HG02870 (cell line): ENCODE measurements at regions not wholly inside any gene's neighbourhood (a gene's known extent, or its start where the extent isn't known, plus 50 kb on each side); places are given as distances from the start of the nearest gene placed in this dataset.

Source experiments
- ATAC-seq: cut with Tn5 transposase; IDR thresholded peaks from one replicate; pipeline ENCODE4 v1.9.1; 2021; ENCODE audit warnings: mild to moderate bottlenecking, moderate library complexity; ENCODE audit not compliant: unreplicated experiment

DNA sequence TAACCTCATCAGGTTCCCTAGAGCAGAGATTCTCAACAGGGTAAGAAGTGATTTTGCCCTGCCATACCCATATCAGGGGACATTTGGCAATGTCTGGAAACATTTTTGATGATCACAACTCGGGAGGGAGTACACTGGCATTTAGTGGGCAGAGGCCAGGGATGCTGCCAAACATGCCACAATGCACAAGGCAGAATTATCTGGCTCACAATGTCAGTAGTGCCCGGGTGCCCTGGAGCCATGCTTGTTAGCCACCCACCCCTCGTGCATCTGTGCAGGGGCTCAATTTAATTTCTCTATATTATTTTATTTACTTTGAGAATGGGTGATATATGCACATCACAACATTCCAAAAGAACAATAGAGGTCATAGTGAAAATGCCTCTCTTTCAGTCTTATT is 82.0 kb upstream of the DHX15 start:
- no peak for ATAC-seq

- ATAC-seq = no peak
Measured at GRCh38 chr4:24666816-24667477, 82.6 kb upstream of the DHX15 start.

- no peak for ATAC-seq
Measured at GRCh38 chr4:24668956-24669355, 84.6 kb upstream of the DHX15 start.

- ATAC-seq = no peak
Measured at GRCh38 chr4:24669751-24670150, 85.4 kb upstream of the DHX15 start.

DNA sequence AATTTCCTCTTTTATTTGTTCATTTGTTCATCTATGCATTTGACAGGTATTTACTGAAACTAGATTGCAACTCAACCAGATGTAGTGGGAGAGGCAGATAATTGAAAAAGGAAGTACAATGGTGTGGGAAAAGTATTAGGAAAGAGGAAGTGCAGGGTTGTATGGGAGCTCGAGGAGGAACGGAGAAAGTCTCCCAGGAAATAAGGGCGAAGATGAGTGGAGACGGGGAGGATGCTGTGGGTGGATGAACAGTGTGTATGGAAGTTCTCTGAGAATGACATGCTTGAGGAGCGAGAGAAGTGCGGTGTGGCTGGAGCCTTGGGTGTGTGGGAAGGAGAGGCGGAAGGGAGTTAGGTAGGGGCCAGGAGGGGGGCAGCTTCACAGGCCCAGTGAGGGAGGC is 87.5 kb upstream of the DHX15 start:
- no peak for ATAC-seq

DNA sequence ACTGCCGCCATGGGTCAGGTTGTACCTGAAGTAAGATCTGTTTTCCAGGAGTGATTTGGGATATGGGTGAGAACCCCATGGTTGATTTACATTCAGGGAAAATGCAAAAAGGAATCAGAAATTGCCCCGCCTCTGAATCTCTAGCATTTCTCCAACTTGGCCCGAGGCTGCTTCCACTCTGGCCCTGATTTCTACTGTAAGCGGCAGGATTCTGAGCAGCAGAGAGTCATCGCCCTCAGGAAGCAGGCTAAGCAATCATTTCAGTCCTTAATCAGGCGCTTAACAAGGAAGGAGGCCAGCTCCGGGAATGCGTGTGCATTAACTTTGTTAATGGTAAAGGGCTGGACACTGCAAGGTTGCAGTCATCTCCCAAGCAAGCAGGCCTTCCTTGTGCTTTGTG is 88.5 kb upstream of the DHX15 start:
- ATAC-seq = no peak

- no peak for ATAC-seq
Measured at GRCh38 chr4:24674279-24674678, 89.9 kb upstream of the DHX15 start.

- ATAC-seq = no peak
Measured at GRCh38 chr4:24675721-24676389, 91.5 kb upstream of the DHX15 start.

GRCh38 chr4:24677909-24678308 is 93.6 kb upstream of the DHX15 start:
- ATAC-seq = no peak

DNA sequence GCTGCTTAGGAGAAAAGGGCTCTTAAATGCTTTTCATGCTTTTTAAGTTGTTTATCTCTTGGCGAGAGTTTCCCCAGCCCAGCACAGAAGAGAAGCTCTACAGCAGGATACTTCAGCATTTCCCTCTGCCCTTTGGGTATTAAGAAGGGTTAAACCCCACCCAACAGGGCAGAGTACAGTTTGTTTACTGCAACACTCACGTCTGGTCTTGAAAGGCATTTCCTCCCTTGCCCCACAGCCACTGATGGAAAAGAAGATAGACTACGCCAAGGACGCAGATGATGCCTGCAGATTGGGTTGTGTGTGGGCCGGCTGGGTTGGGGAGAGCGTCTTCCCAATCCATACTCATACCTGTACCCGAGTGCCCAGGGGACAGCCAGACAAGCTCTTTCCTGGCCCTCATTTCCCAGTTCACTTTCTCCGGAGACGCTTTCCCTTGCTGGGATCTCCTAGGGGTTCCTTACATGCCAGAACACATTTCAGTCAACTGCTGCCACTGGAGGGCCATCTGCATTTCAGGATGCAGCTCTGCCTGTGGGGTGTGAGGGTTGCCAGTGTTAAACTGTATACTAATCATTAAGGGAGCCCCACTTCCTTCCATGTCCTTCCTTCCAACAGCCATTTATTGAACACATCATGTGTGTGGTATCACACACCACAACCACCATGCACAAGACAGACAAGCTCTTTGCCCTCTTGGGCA is 96.5 kb upstream of the DHX15 start:
- ATAC-seq = no peak

GRCh38 chr4:24683116-24683515 is 98.8 kb upstream of the DHX15 start:
- no peak for ATAC-seq

- no peak for ATAC-seq
Measured at GRCh38 chr4:24686866-24687692, 102.7 kb upstream of the DHX15 start.

DNA sequence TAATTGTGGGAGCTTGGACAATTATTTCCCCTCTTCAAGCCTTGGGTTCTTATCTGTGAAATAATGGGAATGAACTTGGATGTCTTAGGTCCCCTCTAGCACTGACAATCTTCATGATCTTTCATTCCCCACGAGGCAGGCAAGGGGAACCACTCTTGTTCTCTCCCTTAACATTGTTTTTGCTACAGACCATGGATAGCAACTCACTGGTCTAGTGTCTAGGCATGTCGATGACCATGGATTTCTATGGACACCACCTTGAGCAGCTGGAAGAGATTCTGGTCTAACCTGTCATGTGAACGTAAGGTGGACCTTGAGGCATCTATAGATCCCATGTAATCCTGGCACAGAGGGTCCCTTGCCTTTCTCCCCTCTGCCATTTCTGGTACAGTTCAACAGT is 104.1 kb upstream of the DHX15 start:
- ATAC-seq = no peak

GRCh38 chr4:24689212-24689611 is 104.9 kb upstream of the DHX15 start:
- ATAC-seq = no peak

GRCh38 chr4:24690436-24690835 is 104.9 kb upstream of the SOD3 start:
- ATAC-seq = no peak

GRCh38 chr4:24693636-24694035 is 101.7 kb upstream of the SOD3 start:
- no peak for ATAC-seq

- ATAC-seq = no peak
Measured at GRCh38 chr4:24700118-24700517, 95.3 kb upstream of the SOD3 start.

DNA sequence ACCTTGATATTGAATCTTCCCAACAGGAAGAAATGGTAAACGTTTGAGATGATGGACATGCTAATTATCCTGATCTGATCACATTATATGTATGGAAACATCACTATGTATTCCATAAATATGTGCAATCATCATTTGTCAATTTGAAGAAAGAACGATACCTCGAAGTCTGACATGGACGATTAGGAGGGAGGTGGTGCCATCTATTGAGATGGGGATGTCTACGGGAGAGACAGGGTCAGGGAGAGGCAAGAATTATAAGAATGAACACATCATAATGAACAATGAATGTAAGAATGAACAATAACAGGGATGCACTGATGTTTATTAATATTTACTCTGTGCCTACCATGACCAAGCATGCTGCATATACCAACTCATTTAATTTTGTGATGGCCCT is 93.7 kb upstream of the SOD3 start:
- ATAC-seq = no peak

- no peak for ATAC-seq
Measured at GRCh38 chr4:24702281-24702680, 93.1 kb upstream of the SOD3 start.

- no peak for ATAC-seq
Measured at GRCh38 chr4:24703298-24703697, 92.1 kb upstream of the SOD3 start.

DNA sequence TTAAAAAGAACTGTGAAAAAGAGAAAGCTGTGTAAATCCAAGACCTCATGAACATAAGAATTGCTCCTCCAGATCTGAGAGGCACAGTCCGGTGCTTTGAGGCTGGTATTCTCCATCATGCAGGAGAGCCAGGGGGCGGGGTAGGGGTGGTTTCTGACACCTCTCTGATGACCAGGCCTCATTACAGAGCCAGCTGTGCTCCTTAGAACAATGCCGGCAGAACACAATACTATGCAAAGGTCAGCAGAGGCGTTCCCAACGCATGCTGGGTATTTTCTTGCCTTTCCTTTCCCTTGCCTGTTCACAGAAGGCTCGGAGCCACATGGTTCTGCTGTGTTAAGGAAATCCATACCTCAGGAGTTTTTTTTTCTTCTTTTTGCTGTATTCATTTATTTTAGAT is 91.2 kb upstream of the SOD3 start:
- ATAC-seq = no peak
